ENCODE measurements at regions not wholly inside any gene's neighbourhood (a gene's known extent, or its start where the extent isn't known, plus 50 kb on each side); places are given as distances from the start of the nearest gene placed in this dataset.

- peaks cover 0 to 2% (median 0%) of the 10 kb centered on the region in 3 donors for H3K4me1 ChIP-seq (ENCODE audit: control insufficient read depth in 2 of 3, insufficient read depth in 2 of 3, low read depth in 1 of 3, low read length in 3 of 3)
- H3K36me3 ChIP-seq (ENCODE audit: control insufficient read depth in 2 of 3, insufficient read depth in 3 of 3, low read length in 3 of 3) = no peaks in the 10 kb centered on the region
- FAIRE-seq = no peak
- no peak overlapping the region for H3K9ac ChIP-seq (ENCODE audit: low read length in 3 of 3)
- H3K27ac ChIP-seq (ENCODE audit: low read depth in 2 of 2, low read length in 2 of 2) = no peak overlapping the region
- intact Hi-C loops (cut with DNase I) = no loop called here
- no peaks in the 10 kb centered on the region for H3K27me3 ChIP-seq (ENCODE audit: control insufficient read depth, insufficient read depth, low read length)
- no peak for TF ChIP-seq CTCF (IDR thresholded peaks at IDR 0.05; ENCODE audit: borderline replicate concordance, extremely low read depth, insufficient read depth)
- H3K9me3 ChIP-seq (ENCODE audit: control insufficient read depth in 2 of 3, insufficient read depth in 1 of 3, low read length in 3 of 3) = no peaks in the 10 kb centered on the region
- H3K4me3 ChIP-seq (ENCODE audit: low read length in 3 of 3) = no peak overlapping the region
- DNase-seq = no peak
Measured at GRCh38 chr13:40169476-40169875, 497.0 kb downstream of the FOXO1 start.

- H3K27ac ChIP-seq (ENCODE audit: low read depth in 2 of 2, low read length in 2 of 2) = no peak overlapping the region
- FAIRE-seq (no peak), DNase-seq (no peak)
- no peak overlapping the region for H3K9ac ChIP-seq (ENCODE audit: low read length in 3 of 3)
- no peaks in the 10 kb centered on the region for H3K36me3 ChIP-seq (ENCODE audit: control insufficient read depth in 2 of 3, insufficient read depth in 3 of 3, low read length in 3 of 3)
- H3K27me3 ChIP-seq (ENCODE audit: control insufficient read depth, insufficient read depth, low read length) = no peaks in the 10 kb centered on the region
- H3K4me1 ChIP-seq (ENCODE audit: control insufficient read depth in 2 of 3, insufficient read depth in 2 of 3, low read depth in 1 of 3, low read length in 3 of 3) = peaks cover 0 to 2% (median 0%) of the 10 kb centered on the region in 3 donors
- no peaks in the 10 kb centered on the region for H3K9me3 ChIP-seq (ENCODE audit: control insufficient read depth in 2 of 3, insufficient read depth in 1 of 3, low read length in 3 of 3)
- intact Hi-C loops (cut with DNase I) = no loop called here
- no peak overlapping the region for H3K4me3 ChIP-seq (ENCODE audit: low read length in 3 of 3)
- no peak for TF ChIP-seq CTCF (IDR thresholded peaks at IDR 0.05; ENCODE audit: borderline replicate concordance, extremely low read depth, insufficient read depth)
Measured at GRCh38 chr13:40170091-40170490, 496.4 kb downstream of the FOXO1 start.

- H3K27me3 ChIP-seq (ENCODE audit: control insufficient read depth, insufficient read depth, low read length) = no peaks in the 10 kb centered on the region
- FAIRE-seq (no peak), DNase-seq (no peak)
- no peak overlapping the region for H3K27ac ChIP-seq (ENCODE audit: low read depth in 2 of 2, low read length in 2 of 2)
- no peak for TF ChIP-seq CTCF (IDR thresholded peaks at IDR 0.05; ENCODE audit: borderline replicate concordance, extremely low read depth, insufficient read depth)
- intact Hi-C loops (cut with DNase I) = no loop called here
- H3K4me1 ChIP-seq (ENCODE audit: control insufficient read depth in 2 of 3, insufficient read depth in 2 of 3, low read depth in 1 of 3, low read length in 3 of 3) = peaks cover 0 to 2% (median 0%) of the 10 kb centered on the region in 3 donors
- no peak overlapping the region for H3K9ac ChIP-seq (ENCODE audit: low read length in 3 of 3)
- H3K9me3 ChIP-seq (ENCODE audit: control insufficient read depth in 2 of 3, insufficient read depth in 1 of 3, low read length in 3 of 3) = no peaks in the 10 kb centered on the region
- H3K4me3 ChIP-seq (ENCODE audit: low read length in 3 of 3) = no peak overlapping the region
- H3K36me3 ChIP-seq (ENCODE audit: control insufficient read depth in 2 of 3, insufficient read depth in 3 of 3, low read length in 3 of 3) = no peaks in the 10 kb centered on the region
Measured at GRCh38 chr13:40170982-40171381, 495.5 kb downstream of the FOXO1 start.

GRCh38 chr13:40171566-40171965 is 494.9 kb downstream of the FOXO1 start:
- H3K27me3 ChIP-seq (ENCODE audit: control insufficient read depth, insufficient read depth, low read length) = no peaks in the 10 kb centered on the region
- no peaks in the 10 kb centered on the region for H3K9me3 ChIP-seq (ENCODE audit: control insufficient read depth in 2 of 3, insufficient read depth in 1 of 3, low read length in 3 of 3)
- TF ChIP-seq CTCF (IDR thresholded peaks at IDR 0.05; ENCODE audit: borderline replicate concordance, extremely low read depth, insufficient read depth) = no peak
- no peak for DNase-seq
- no peak for FAIRE-seq
- no peak overlapping the region for H3K4me3 ChIP-seq (ENCODE audit: low read length in 3 of 3)
- H3K36me3 ChIP-seq (ENCODE audit: control insufficient read depth in 2 of 3, insufficient read depth in 3 of 3, low read length in 3 of 3) = no peaks in the 10 kb centered on the region
- no peak overlapping the region for H3K27ac ChIP-seq (ENCODE audit: low read depth in 2 of 2, low read length in 2 of 2)
- H3K9ac ChIP-seq (ENCODE audit: low read length in 3 of 3) = no peak overlapping the region
- peaks cover 0 to 2% (median 0%) of the 10 kb centered on the region in 3 donors for H3K4me1 ChIP-seq (ENCODE audit: control insufficient read depth in 2 of 3, insufficient read depth in 2 of 3, low read depth in 1 of 3, low read length in 3 of 3)
- intact Hi-C loops (cut with DNase I) = no loop called here
